Hepatocyte (in vitro differentiated cells): ENCODE measurements at regions not wholly inside any gene's neighbourhood (a gene's known extent, or its start where the extent isn't known, plus 50 kb on each side); places are given as distances from the start of the nearest gene placed in this dataset.

Experiments
- DNase-seq: peaks from one replicate; pipeline ENCODE4 v3.0.0-alpha.2; 2016; ENCODE audit warnings: low spot score
- H2AFZ ChIP-seq: fragments of 200-600 bp; sonication (generic); 2 replicates; pipeline ENCODE4 v1.6.0; 2016; ENCODE audit warnings: antibody characterized with exemption, mild to moderate bottlenecking
- H3K27ac ChIP-seq: fragments of 200-600 bp; sonication (generic); 2 replicates; pipeline ENCODE4 v1.5.1; 2016; ENCODE audit warnings: mild to moderate bottlenecking
- H3K27me3 ChIP-seq: fragments of 200-600 bp; sonication (generic); 2 replicates; pipeline ENCODE4 v1.6.1; 2016
- H3K36me3 ChIP-seq: fragments of 200-600 bp; sonication (generic); replicated peaks from 2 replicates; pipeline ENCODE4 v1.5.1; 2016; ENCODE audit warnings: low read depth; ENCODE audit not compliant: insufficient read depth
- H3K4me1 ChIP-seq: fragments of 200-600 bp; sonication (generic); 2 replicates; pipeline ENCODE4 v1.5.1; 2016; ENCODE audit warnings: mild to moderate bottlenecking, moderate library complexity; ENCODE audit not compliant: insufficient read depth
- H3K4me2 ChIP-seq: fragments of 200-600 bp; sonication (generic); 2 replicates; pipeline ENCODE4 v1.6.0; 2016
- H3K4me3 ChIP-seq: fragments of 200-600 bp; sonication (generic); 2 replicates; pipeline ENCODE4 v1.5.1; 2016; ENCODE audit warnings: mild to moderate bottlenecking
- H3K79me2 ChIP-seq: fragments of 200-600 bp; sonication (generic); 2 replicates; pipeline ENCODE4 v1.6.0; 2017; ENCODE audit warnings: mild to moderate bottlenecking
- H3K9me2 ChIP-seq: fragments of 200-600 bp; sonication (generic); replicated peaks from 2 replicates; pipeline ENCODE4 v1.6.0; 2017; ENCODE audit warnings: mild to moderate bottlenecking; ENCODE audit not compliant: insufficient read depth
- H3K9me3 ChIP-seq: fragments of 200-600 bp; sonication (generic); 2 replicates; pipeline ENCODE4 v1.5.1; 2016; ENCODE audit warnings: low read depth, mild to moderate bottlenecking
- H4K20me1 ChIP-seq: fragments of 200-600 bp; sonication (generic); 2 replicates; pipeline ENCODE4 v1.6.0; 2016; ENCODE audit warnings: mild to moderate bottlenecking; ENCODE audit not compliant: insufficient read depth, poor library complexity, severe bottlenecking
- CTCF ChIP-seq: fragments of 200-600 bp; sonication (generic); IDR thresholded peaks from 2 replicates; pipeline ENCODE4 v1.5.1; 2016; ENCODE audit warnings: antibody characterized with exemption, mild to moderate bottlenecking; ENCODE audit not compliant: poor library complexity
- EZH2 ChIP-seq: fragments of 200-600 bp; sonication (generic); IDR thresholded peaks from 2 replicates; pipeline ENCODE4 v1.6.1; 2016; ENCODE audit warnings: antibody characterized with exemption, mild to moderate bottlenecking, borderline replicate concordance
- EZH2phosphoT487 ChIP-seq: fragments of 200-600 bp; sonication (generic); IDR thresholded peaks from one replicate; pipeline ENCODE4 v1.6.1; 2018; ENCODE audit warnings: antibody characterized with exemption, mild to moderate bottlenecking, low read depth, moderate library complexity; ENCODE audit not compliant: unreplicated experiment, severe bottlenecking
- WGBS: methylation state at CpG from one replicate; pipeline ENCODE4 v1.1.6; 2016; ENCODE audit warnings: low lambda C conversion rate; ENCODE audit errors: missing lambda C conversion rate; 5-methylcytosine and 5-hydroxymethylcytosine counted together

GRCh38 chr10:130395248-130395936 is 259.2 kb downstream of the GLRX3 start:
- Histone ChIP-seq H3K27ac (no peak overlapping the region), H3K36me3 (no peaks in the 10 kb centered on the region), H3K79me2 (no peaks in the 10 kb centered on the region), H3K9me2 (no peaks in the 10 kb centered on the region), H2AFZ (no peak overlapping the region), H3K4me3 (no peak overlapping the region), H3K27me3 (no peaks in the 10 kb centered on the region), H4K20me1 (no peaks in the 10 kb centered on the region), H3K4me1 (no peaks in the 10 kb centered on the region), H3K4me2 (no peak overlapping the region), H3K9me3 (no peaks in the 10 kb centered on the region)
- DNase-seq, result no peak
- TF ChIP-seq EZH2, result no peak
- TF ChIP-seq EZH2phosphoT487, result no peak
- no peak for TF ChIP-seq CTCF
- 52% methylated on average over 7 of the region's 7 CpGs for whole genome bisulfite sequencing

DNA sequence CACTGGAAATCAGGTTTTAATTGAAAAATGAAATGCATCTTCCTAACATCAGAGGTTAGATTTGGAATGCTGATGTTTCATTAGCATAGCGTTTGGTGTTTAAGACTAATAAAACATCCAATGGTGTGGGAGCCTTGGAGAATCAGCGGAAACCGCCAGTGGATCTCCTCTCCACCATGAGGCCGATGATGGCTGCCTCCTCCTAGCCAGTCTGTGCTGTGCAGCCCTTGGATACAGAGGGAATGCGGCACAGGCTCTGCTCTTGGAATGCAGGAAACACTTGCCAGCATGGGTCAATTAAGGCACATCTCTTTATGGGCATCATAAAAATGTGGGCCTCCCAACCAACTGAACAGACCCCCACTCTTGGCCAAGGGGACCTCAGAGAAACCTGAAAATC is 259.9 kb downstream of the GLRX3 start:
- no peak overlapping the region for H3K4me3 ChIP-seq
- no peaks in the 10 kb centered on the region for H4K20me1 ChIP-seq
- no peaks in the 10 kb centered on the region for H3K9me2 ChIP-seq
- whole genome bisulfite sequencing, result 82% methylated on average over 5 of the region's 5 CpGs
- no peak for DNase-seq
- H3K79me2 ChIP-seq, result no peaks in the 10 kb centered on the region
- no peak overlapping the region for H2AFZ ChIP-seq
- H3K27me3 ChIP-seq, result no peaks in the 10 kb centered on the region
- TF ChIP-seq CTCF (no peak), EZH2 (no peak)
- no peak overlapping the region for H3K4me2 ChIP-seq
- no peaks in the 10 kb centered on the region for H3K4me1 ChIP-seq
- H3K9me3 ChIP-seq, result no peaks in the 10 kb centered on the region
- no peaks in the 10 kb centered on the region for H3K36me3 ChIP-seq
- no peak overlapping the region for H3K27ac ChIP-seq

DNA sequence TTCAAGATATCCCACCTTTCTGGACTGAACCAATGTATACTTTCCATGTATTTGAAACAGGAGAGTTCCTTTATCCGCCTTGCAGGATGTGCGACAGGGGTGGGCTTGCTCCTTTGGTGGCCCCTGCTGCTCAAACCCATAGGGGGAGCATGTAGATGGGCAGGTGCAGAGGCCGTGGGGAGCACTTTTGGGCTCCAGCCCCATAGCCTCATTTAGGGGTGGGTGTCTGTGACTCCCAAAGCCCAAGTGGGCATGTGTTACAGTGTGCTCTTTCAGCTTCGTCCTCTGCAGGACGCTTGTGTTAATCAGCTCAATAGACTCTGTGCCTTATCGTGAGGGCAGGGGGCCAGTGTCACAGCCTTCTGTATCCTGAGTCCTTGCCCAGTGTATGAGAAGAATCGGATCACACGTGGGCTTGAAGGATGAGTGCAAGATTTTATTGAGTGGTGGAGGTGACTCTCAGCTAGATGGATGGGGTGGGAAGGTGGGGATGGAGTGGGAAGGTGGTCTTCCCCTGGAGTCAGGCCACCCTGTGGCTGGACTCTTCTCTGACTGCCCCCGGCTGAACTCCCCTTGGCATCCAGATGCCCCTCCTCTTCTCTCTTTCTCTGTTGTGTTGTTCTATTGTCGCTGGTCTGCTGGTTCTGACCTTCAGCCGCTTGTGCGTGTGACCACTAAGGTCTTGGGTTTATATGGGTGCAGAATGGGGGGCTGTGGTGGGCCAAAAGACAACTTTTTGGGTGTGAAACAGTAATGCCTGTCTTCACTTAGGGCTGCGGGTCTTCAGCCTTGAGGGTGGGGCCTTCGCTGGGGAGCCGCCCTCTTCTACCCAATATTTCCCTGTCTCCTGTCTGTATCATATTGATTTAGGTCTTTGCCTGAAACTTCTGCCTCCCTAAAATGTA is 262.2 kb downstream of the GLRX3 start:
- DNase-seq, result no peak
- H2AFZ ChIP-seq, result no peak overlapping the region
- TF ChIP-seq EZH2 (no peak), EZH2phosphoT487 (no peak), CTCF (no peak)
- no peaks in the 10 kb centered on the region for H4K20me1 ChIP-seq
- no peaks in the 10 kb centered on the region for H3K27me3 ChIP-seq
- no peaks in the 10 kb centered on the region for H3K9me3 ChIP-seq
- no peaks in the 10 kb centered on the region for H3K4me1 ChIP-seq
- no peak overlapping the region for H3K4me3 ChIP-seq
- no peak overlapping the region for H3K4me2 ChIP-seq
- no peaks in the 10 kb centered on the region for H3K79me2 ChIP-seq
- H3K9me2 ChIP-seq, result no peaks in the 10 kb centered on the region
- H3K27ac ChIP-seq, result no peak overlapping the region
- 87% methylated on average over 15 of the region's 15 CpGs for WGBS
- H3K36me3 ChIP-seq, result no peaks in the 10 kb centered on the region
